H1 (cell line): ENCODE measurements at regions not wholly inside any gene's neighbourhood (a gene's known extent, or its start where the extent isn't known, plus 50 kb on each side); places are given as distances from the start of the nearest gene placed in this dataset.

Source experiments
- CTCF ChIA-PET: fragments of 300-600 bp; sonication (Branson Sonifier 250); formaldehyde crosslinking; loops from one replicate; lab custom pipeline; 2021; ENCODE audit not compliant: partially characterized antibody; lab: Charles Lee
- POLR2A ChIA-PET: fragments of 300-600 bp; sonication (Branson Sonifier 250); formaldehyde crosslinking; loops from one replicate; lab custom pipeline; 2021; ENCODE audit warnings: inconsistent platforms; ENCODE audit not compliant: partially characterized antibody; lab: Charles Lee
- DNase-seq, 2 experiments: peaks; one replicate each; pipeline versions ENCODE4 v3.0.0 to v3.0.0-alpha.2; 2010 to 2022; ENCODE audit warnings: low spot score in 2 of 2, low read depth in 1 of 2, mixed read lengths in 1 of 2
- FAIRE-seq: peaks from 2 replicates; lab custom pipeline; 2011; peaks lifted over from hg19 to GRCh38; lab: Jason Lieb, UNC
- H2AFZ ChIP-seq: 2 replicates; pipeline ENCODE4 v1.8.1; 2012; ENCODE audit warnings: low read length, inconsistent platforms
- H2AK5ac ChIP-seq: 2 replicates; pipeline ENCODE4 v1.6.1; 2013; ENCODE audit warnings: low read depth, low read length
- H2BK120ac ChIP-seq: replicated peaks from 2 replicates; pipeline ENCODE3; 2013; ENCODE audit warnings: low read depth, low read length, inconsistent platforms
- H2BK12ac ChIP-seq: 2 replicates; pipeline ENCODE4 v1.6.1; 2013; ENCODE audit warnings: low read depth, low read length
- H2BK15ac ChIP-seq: 2 replicates; pipeline ENCODE4 v1.6.1; 2013; ENCODE audit warnings: low read length
- H2BK20ac ChIP-seq: 2 replicates; pipeline ENCODE4 v1.6.1; 2013; ENCODE audit warnings: low read length
- H2BK5ac ChIP-seq: 2 replicates; pipeline ENCODE4 v1.6.1; 2013; ENCODE audit warnings: low read depth, low read length
- H3K14ac ChIP-seq: 2 replicates; pipeline ENCODE4 v1.6.1; 2013; ENCODE audit warnings: inconsistent platforms; ENCODE audit not compliant: insufficient read length
- H3K18ac ChIP-seq: 2 replicates; pipeline ENCODE4 v1.6.1; 2013; ENCODE audit warnings: low read length; ENCODE audit errors: extremely low read depth
- H3K23ac ChIP-seq: 2 replicates; pipeline ENCODE4 v1.6.1; 2013; ENCODE audit warnings: inconsistent platforms; ENCODE audit not compliant: insufficient read length
- H3K23me2 ChIP-seq: 2 replicates; pipeline ENCODE4 v1.6.1; 2013; ENCODE audit warnings: low read depth, low read length
- H3K27ac ChIP-seq: 2 replicates; pipeline ENCODE4 v1.6.1; 2011; ENCODE audit warnings: low read depth, low read length, inconsistent platforms
- H3K27me3 ChIP-seq, 4 experiments: replicated peaks in 1 of 4; 1 replicate in 1 of 4; 2 replicates in 3 of 4; pipeline versions ENCODE4 v1.6.1 to v1.8.1; 2011 to 2013; ENCODE audit warnings: low read length in 3 of 4, mild to moderate bottlenecking in 3 of 4, inconsistent platforms in 2 of 4, mixed read lengths in 2 of 4, moderate library complexity in 1 of 4; ENCODE audit not compliant: control insufficient read depth in 3 of 4, insufficient read depth in 3 of 4; ENCODE audit errors: extremely low read depth in 1 of 4
- H3K36me3 ChIP-seq, 4 experiments: 2 replicates each; pipeline versions ENCODE4 v1.6.1 to v1.8.1; 2011 to 2013; ENCODE audit warnings: mild to moderate bottlenecking in 4 of 4, low read length in 3 of 4, moderate library complexity in 2 of 4, control low read depth in 1 of 4, inconsistent platforms in 1 of 4; ENCODE audit not compliant: insufficient read depth in 4 of 4, control insufficient read depth in 2 of 4
- H3K4ac ChIP-seq: replicated peaks from 2 replicates; pipeline ENCODE3; 2013; ENCODE audit warnings: low read length, low read depth, mixed read lengths, inconsistent platforms; ENCODE audit not compliant: insufficient read length
- H3K4me1 ChIP-seq, 4 experiments: replicated peaks in 1 of 4; 1 replicate in 1 of 4; 2 replicates in 3 of 4; pipeline versions ENCODE4 v1.6.1 to v1.8.1; 2011 to 2013; ENCODE audit warnings: low read length in 3 of 4, inconsistent platforms in 2 of 4, mixed read lengths in 1 of 4; ENCODE audit not compliant: insufficient read depth in 4 of 4, control insufficient read depth in 3 of 4
- H3K4me2 ChIP-seq, 2 experiments: 2 replicates each; pipeline versions ENCODE4 v1.6.1 to v1.8.1; 2011 to 2013; ENCODE audit warnings: low read depth in 2 of 2, low read length in 2 of 2, control low read depth in 1 of 2, inconsistent platforms in 1 of 2, mild to moderate bottlenecking in 1 of 2; ENCODE audit not compliant: insufficient read depth in 1 of 2
- H3K4me3 ChIP-seq, 4 experiments: fragments of 200-600, 300-600 bp in 1 of 4; sonication (generic), shearing (Covaris generic), sonication (Bioruptor Twin) in 1 of 4; 2 replicates each; pipeline versions ENCODE4 v1.5.1 to v1.8.1; 2011 to 2016; ENCODE audit warnings: low read length in 4 of 4, low read depth in 3 of 4, control low read depth in 2 of 4, inconsistent platforms in 2 of 4, mild to moderate bottlenecking in 2 of 4, mixed read lengths in 1 of 4, moderate library complexity in 1 of 4; ENCODE audit not compliant: insufficient read depth in 2 of 4; ENCODE audit errors: extremely low read depth in 1 of 4
- H3K56ac ChIP-seq: replicated peaks from 2 replicates; pipeline ENCODE3; 2013; ENCODE audit warnings: low read depth, mild to moderate bottlenecking, mixed read lengths, low read length, inconsistent platforms; ENCODE audit not compliant: insufficient read length
- H3K79me1 ChIP-seq: 2 replicates; pipeline ENCODE4 v1.6.1; 2013; ENCODE audit warnings: low read depth, low read length, control low read depth
- H3K79me2 ChIP-seq, 2 experiments: 2 replicates each; pipeline versions ENCODE4 v1.6.1 to v1.8.1; 2012 to 2013; ENCODE audit warnings: low read length in 2 of 2, mild to moderate bottlenecking in 2 of 2, inconsistent platforms in 1 of 2; ENCODE audit not compliant: insufficient read depth in 2 of 2, control insufficient read depth in 1 of 2
- H3K9ac ChIP-seq, 4 experiments: replicated peaks in 1 of 4; 1 replicate in 1 of 4; 2 replicates in 3 of 4; pipeline versions ENCODE4 v1.6.1 to v1.8.1; 2011 to 2013; ENCODE audit warnings: low read depth in 3 of 4, low read length in 3 of 4, control low read depth in 2 of 4, mild to moderate bottlenecking in 2 of 4, moderate library complexity in 2 of 4, inconsistent platforms in 1 of 4; ENCODE audit errors: extremely low read depth in 1 of 4
- H3K9me3 ChIP-seq, 2 experiments: 2 replicates each; pipeline versions ENCODE4 v1.6.1 to v1.8.1; 2012 to 2013; ENCODE audit warnings: mild to moderate bottlenecking in 2 of 2, moderate library complexity in 2 of 2, control low read depth in 1 of 2, inconsistent platforms in 1 of 2, low read depth in 1 of 2, low read length in 1 of 2, mixed read lengths in 1 of 2; ENCODE audit not compliant: insufficient read depth in 2 of 2
- H4K20me1 ChIP-seq, 2 experiments: replicated peaks in 1 of 2; 2 replicates each; pipeline versions ENCODE3 to v1.8.1; 2011 to 2013; ENCODE audit warnings: inconsistent platforms in 2 of 2, low read length in 2 of 2, mild to moderate bottlenecking in 1 of 2; ENCODE audit not compliant: insufficient read depth in 2 of 2, control insufficient read depth in 1 of 2
- H4K5ac ChIP-seq: 2 replicates; pipeline ENCODE4 v1.6.1; 2013; ENCODE audit warnings: low read length, low read depth, mixed read lengths, inconsistent platforms; ENCODE audit not compliant: insufficient read length
- H4K8ac ChIP-seq: 2 replicates; pipeline ENCODE4 v1.8.0; 2013; ENCODE audit warnings: mild to moderate bottlenecking, moderate library complexity, low read length, inconsistent platforms; ENCODE audit not compliant: insufficient read depth; ENCODE audit errors: extremely low read depth
- H4K91ac ChIP-seq: replicated peaks from 2 replicates; pipeline ENCODE3; 2013; ENCODE audit warnings: low read length, mixed read lengths, inconsistent platforms; ENCODE audit not compliant: insufficient read length
- FOSL1 ChIP-seq: IDR thresholded peaks from 2 replicates; pipeline ENCODE4 v1.6.1; 2011; ENCODE audit warnings: mild to moderate bottlenecking, low read depth, low read length, moderate library complexity; ENCODE audit not compliant: insufficient read depth
- JUND ChIP-seq: IDR thresholded peaks from 2 replicates; pipeline ENCODE4 v1.6.1; 2011; ENCODE audit warnings: mild to moderate bottlenecking, improper control_type of control experiment, low read length
- KDM1A ChIP-seq: fragments of 200-600, 300-600 bp; sonication (generic); IDR thresholded peaks from 2 replicates; pipeline ENCODE4 v1.7.1; 2016; ENCODE audit warnings: mild to moderate bottlenecking, low read length, borderline replicate concordance
- NRF1 ChIP-seq: IDR thresholded peaks from 2 replicates; pipeline ENCODE4 v1.6.1; 2011; ENCODE audit warnings: mild to moderate bottlenecking, low read depth, low read length, improper control_type of control experiment
- POU5F1 ChIP-seq: IDR thresholded peaks from 2 replicates; pipeline ENCODE4 v1.6.1; 2011; ENCODE audit warnings: low read depth, mild to moderate bottlenecking, low read length, moderate library complexity
- WGBS, 2 experiments: shearing (Covaris generic) in 1 of 2; methylation state at CpG; one replicate each; pipeline versions ENCODE4 v1.1.6 to v1.1.7; 2013 to 2015; ENCODE audit warnings: low lambda C conversion rate in 2 of 2, mixed read lengths in 2 of 2, inconsistent platforms in 1 of 2, low coverage in 1 of 2, missing lambda C conversion rate in 1 of 2; ENCODE audit not compliant: insufficient replicate concordance in 2 of 2, insufficient coverage in 1 of 2, insufficient read length in 1 of 2; ENCODE audit errors: extremely low coverage in 1 of 2, missing lambda C conversion rate in 1 of 2; 5-methylcytosine and 5-hydroxymethylcytosine counted together

- no peak overlapping the region for H3K23ac ChIP-seq
- no peak overlapping the region for H2BK120ac ChIP-seq
- H3K14ac ChIP-seq, result no peak overlapping the region
- CTCF ChIA-PET, result no interaction called here
- H3K18ac ChIP-seq, result no peak overlapping the region
- no peak overlapping the region for H3K4me3 ChIP-seq
- TF ChIP-seq JUND, result no peak
- TF ChIP-seq FOSL1, result no peak
- TF ChIP-seq POU5F1, result no peak
- TF ChIP-seq KDM1A, result no peak
- no peak for TF ChIP-seq NRF1
- TF ChIP-seq, all 59 proteins: peak for 0
- H4K8ac ChIP-seq, result no peak overlapping the region
- H3K27ac ChIP-seq, result no peak overlapping the region
- no peak overlapping the region for H2AFZ ChIP-seq
- DNase-seq, result no peak
- H2BK12ac ChIP-seq, result no peak overlapping the region
- H3K79me1 ChIP-seq, result no peaks in the 10 kb centered on the region
- POLR2A ChIA-PET, result no interaction called here
- H3K4me2 ChIP-seq, result no peak overlapping the region
- 85% methylated on average over 3 of the region's 3 CpGs; no CpG with 5 or more reads in 1 of the 2 experiments for WGBS, 2 experiments
- H4K20me1 ChIP-seq, result no peaks in the 10 kb centered on the region
- H4K5ac ChIP-seq, result no peak overlapping the region
- H2BK5ac ChIP-seq, result no peak overlapping the region
- H2BK20ac ChIP-seq, result no peak overlapping the region
- no peaks in the 10 kb centered on the region; a peak in 1 of 8 replicates for H3K36me3 ChIP-seq
- peaks cover 0 to 7% of the 10 kb centered on the region in 2 experiments; a peak in 1 of 4 replicates for H3K9me3 ChIP-seq
- no peak overlapping the region for H2AK5ac ChIP-seq
- H3K4me1 ChIP-seq, result peaks cover 0 to 4% (median 0%) of the 10 kb centered on the region in 4 experiments; a peak in 1 of 7 replicates
- H3K56ac ChIP-seq, result no peak overlapping the region
- no peaks in the 10 kb centered on the region for H3K23me2 ChIP-seq
- H3K79me2 ChIP-seq, result no peaks in the 10 kb centered on the region
- H4K91ac ChIP-seq, result no peak overlapping the region
- no peaks in the 10 kb centered on the region for H3K27me3 ChIP-seq
- no peak overlapping the region for H3K9ac ChIP-seq
- no peak overlapping the region for H2BK15ac ChIP-seq
- H3K4ac ChIP-seq, result no peak overlapping the region
- FAIRE-seq, result no peak
Measured at GRCh38 chr4:54908763-54909162, 216.6 kb downstream of the KDR start.
